Endothelial cell of umbilical vein (primary cell): ENCODE measurements at regions not wholly inside any gene's neighbourhood (a gene's known extent, or its start where the extent isn't known, plus 50 kb on each side); places are given as distances from the start of the nearest gene placed in this dataset.

ENCODE experiments used
- BruUV-seq: library from RNA; stranded (reverse); fragments of 400-500 nt; replicated peaks from 2 replicates; lab custom pipeline; 2021; lab: Mats Ljungman, UMichigan
- CTCF ChIA-PET: fragments of 300-600, 350-600 bp; sonication (Branson Sonifier 250); formaldehyde crosslinking; loops from one replicate; lab custom pipeline; 2021; ENCODE audit warnings: antibody characterized with exemption, inconsistent platforms; lab: Charles Lee
- POLR2A ChIA-PET: fragments of 300-600, 350-600 bp; sonication (Branson Sonifier 250); formaldehyde crosslinking; loops from one replicate; lab custom pipeline; 2021; ENCODE audit warnings: antibody characterized with exemption, inconsistent platforms; lab: Charles Lee
- DNase-seq: peaks from one replicate; pipeline ENCODE4 v3.0.0-alpha.2; 2011; ENCODE audit warnings: low read depth, low spot score
- FAIRE-seq: peaks from 2 replicates; lab custom pipeline; 2011; peaks lifted over from hg19 to GRCh38; lab: Jason Lieb, UNC
- H2AFZ ChIP-seq: 2 replicates; pipeline ENCODE4 v1.6.0; 2012; ENCODE audit warnings: low read depth, low read length, control low read depth, inconsistent platforms
- H3K27ac ChIP-seq: 2 replicates; pipeline ENCODE4 v1.5.1; 2011; ENCODE audit warnings: low read depth, mild to moderate bottlenecking, control low read depth, low read length, moderate library complexity; ENCODE audit not compliant: insufficient read depth
- H3K27me3 ChIP-seq, 2 experiments: 2 replicates each; pipeline versions ENCODE4 v1.6.0 to v1.6.1; 2011; ENCODE audit warnings: low read length in 2 of 2, mixed read lengths in 1 of 2; ENCODE audit not compliant: control insufficient read depth in 2 of 2, insufficient read depth in 2 of 2
- H3K36me3 ChIP-seq, 2 experiments: 2 replicates in 1 of 2; 3 replicates in 1 of 2; pipeline ENCODE4 v1.5.1; 2011; ENCODE audit warnings: low read length in 2 of 2, mild to moderate bottlenecking in 1 of 2, moderate library complexity in 1 of 2; ENCODE audit not compliant: control insufficient read depth in 2 of 2, insufficient read depth in 2 of 2; ENCODE audit errors: extremely low read depth in 1 of 2
- H3K4me1 ChIP-seq: 3 replicates; pipeline ENCODE4 v1.5.1; 2011; ENCODE audit warnings: mild to moderate bottlenecking, low read length; ENCODE audit not compliant: control insufficient read depth, insufficient read depth; ENCODE audit errors: extremely low read depth
- H3K4me2 ChIP-seq: 2 replicates; pipeline ENCODE4 v1.6.1; 2011; ENCODE audit warnings: low read length, control low read depth, mixed read lengths; ENCODE audit not compliant: insufficient read depth
- H3K4me3 ChIP-seq, 3 experiments: fragments of 200-600 bp in 1 of 3; sonication (generic), shearing (Covaris generic) in 1 of 3; replicated peaks in 1 of 3; 2 replicates each; pipeline ENCODE4 v1.5.1; 2011 to 2016; ENCODE audit warnings: control low read depth in 3 of 3, low read length in 3 of 3, mild to moderate bottlenecking in 2 of 3, inconsistent platforms in 1 of 3, low read depth in 1 of 3, moderate library complexity in 1 of 3; ENCODE audit not compliant: insufficient read depth in 1 of 3
- H3K79me2 ChIP-seq: 2 replicates; pipeline ENCODE4 v1.6.0; 2012; ENCODE audit warnings: low read length, inconsistent platforms; ENCODE audit not compliant: control insufficient read depth, insufficient read depth
- H3K9ac ChIP-seq: replicated peaks from 2 replicates; pipeline ENCODE3; 2011; ENCODE audit warnings: low read length, control low read depth; ENCODE audit not compliant: insufficient read depth; ENCODE audit errors: extremely low read depth
- H3K9me1 ChIP-seq: replicated peaks from 3 replicates; pipeline ENCODE4 v1.6.0; 2011; ENCODE audit warnings: mild to moderate bottlenecking, low read length; ENCODE audit not compliant: control insufficient read depth, insufficient read depth; ENCODE audit errors: extremely low read depth
- H3K9me3 ChIP-seq: replicated peaks from 2 replicates; pipeline ENCODE4 v1.5.1; 2012; ENCODE audit warnings: low read length, inconsistent platforms; ENCODE audit not compliant: control insufficient read depth, insufficient read depth
- H4K20me1 ChIP-seq: replicated peaks from 2 replicates; pipeline ENCODE3; 2011; ENCODE audit warnings: mild to moderate bottlenecking, low read length; ENCODE audit not compliant: control insufficient read depth, insufficient read depth; ENCODE audit errors: extremely low read depth
- EZH2 ChIP-seq: IDR thresholded peaks from 2 replicates; pipeline ENCODE4 v1.6.1; 2012; ENCODE audit warnings: borderline replicate concordance, low read depth, mild to moderate bottlenecking, moderate library complexity, low read length, inconsistent platforms; ENCODE audit not compliant: severe bottlenecking
- FOS ChIP-seq: IDR thresholded peaks from 2 replicates; pipeline ENCODE4 v1.6.1; 2011; ENCODE audit warnings: mild to moderate bottlenecking, low read length, moderate library complexity, borderline replicate concordance; ENCODE audit not compliant: insufficient read depth
- GATA2 ChIP-seq: IDR thresholded peaks from 2 replicates; pipeline ENCODE4 v1.7.0; 2011; ENCODE audit warnings: low read depth, mild to moderate bottlenecking, moderate library complexity, mixed read lengths, low read length; ENCODE audit not compliant: insufficient read length, insufficient read depth
- JUN ChIP-seq: IDR thresholded peaks from 2 replicates; pipeline ENCODE4 v1.6.1; 2011; ENCODE audit warnings: borderline replicate concordance, low read depth; ENCODE audit not compliant: insufficient read length, insufficient read depth
- MYC ChIP-seq: IDR thresholded peaks from one replicate; pipeline ENCODE4 v1.6.1; 2011; ENCODE audit warnings: mild to moderate bottlenecking, low read depth, low read length
- POLR2A ChIP-seq: IDR thresholded peaks from 2 replicates; pipeline ENCODE4 v1.6.1; 2012; ENCODE audit warnings: low read depth, mild to moderate bottlenecking, control low read depth, low read length
- POLR2AphosphoS5 ChIP-seq: IDR thresholded peaks from 2 replicates; pipeline ENCODE4 v1.6.1; 2012; ENCODE audit warnings: low read depth, mild to moderate bottlenecking, control low read depth, low read length, moderate library complexity; ENCODE audit not compliant: insufficient read depth
- dilution Hi-C: fragments of 300-500 bp; cut with MboI; formaldehyde crosslinking; loops from one replicate; pipeline ENCODE4 v1.15.0; 2019; ENCODE audit warnings: low sequenced_read_pairs; ENCODE audit not compliant: extremely low pct_ligation_motif_present
- intact Hi-C: fragments of 100-400 bp; cut with micrococcal nuclease; formaldehyde crosslinking; loops from one replicate; pipeline ENCODE4 v1.10.0; 2022
- TF ChIP-seq, protein P1 (sequence below): IDR thresholded peaks from 2 replicates; pipeline ENCODE4 v1.6.1; 2011; ENCODE audit not compliant: insufficient read depth, insufficient read length
- TF ChIP-seq, protein P2 (sequence below), 2 donors: IDR thresholded peaks; 1 replicate in 1 of 2; 2 replicates in 1 of 2; pipeline ENCODE4 v1.5.1; 2011; ENCODE audit warnings: low read length in 2 of 2, mild to moderate bottlenecking in 2 of 2, moderate library complexity in 2 of 2, control low read depth in 1 of 2, inconsistent platforms in 1 of 2, low read depth in 1 of 2; ENCODE audit not compliant: insufficient read depth in 1 of 2; ENCODE audit errors: extremely low read depth in 1 of 2

DNA sequence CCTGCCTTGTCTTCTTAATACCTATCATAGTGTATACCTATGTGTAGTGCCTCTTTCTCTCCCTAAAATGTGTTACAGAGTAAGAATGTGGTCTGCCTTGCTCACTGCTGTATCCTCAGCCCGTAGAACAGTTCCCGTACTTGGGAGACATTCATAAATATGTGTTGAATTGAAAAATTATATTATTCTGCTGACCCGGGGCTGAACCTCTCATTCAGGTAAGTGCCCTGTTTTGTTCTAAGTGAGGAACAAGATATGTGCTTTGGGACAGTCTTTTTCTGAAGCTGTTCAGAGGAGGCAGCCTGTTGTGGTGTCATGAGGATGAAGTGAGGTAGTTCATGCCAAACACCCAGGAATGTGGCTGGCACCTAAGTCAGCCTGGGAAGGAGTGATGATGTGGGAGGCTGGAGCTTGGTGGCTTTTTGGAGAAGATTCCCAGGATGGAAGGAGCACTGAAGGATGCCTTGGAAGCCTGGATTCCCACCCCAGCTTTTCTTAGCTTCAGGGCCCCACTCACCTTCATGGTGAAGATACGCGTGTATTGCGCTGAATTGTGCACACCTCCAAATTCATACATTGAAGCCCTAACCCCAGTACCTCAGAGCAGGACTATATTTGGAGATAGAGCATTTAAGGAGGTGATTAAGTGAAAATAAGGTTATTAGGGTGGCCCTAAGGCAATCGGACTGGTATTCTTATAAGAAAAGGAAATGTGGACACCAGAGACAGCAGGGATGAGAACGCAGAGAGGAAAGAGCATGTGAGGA is 166.3 kb downstream of the DDX1 start:
- no peaks in the 10 kb centered on the region for H4K20me1 ChIP-seq
- BruUV-seq, result no TSS peak
- no peak overlapping the region for H3K4me3 ChIP-seq
- no peak overlapping the region for H2AFZ ChIP-seq
- H3K9me1 ChIP-seq, result no peaks in the 10 kb centered on the region
- no peaks in the 10 kb centered on the region for H3K9me3 ChIP-seq
- no peaks in the 10 kb centered on the region for H3K36me3 ChIP-seq
- TF ChIP-seq FOS (no peak), POLR2AphosphoS5 (no peak), JUN (no peak), GATA2 (no peak), POLR2A (no peak), EZH2 (no peak), MYC (no peak)
- TF ChIP-seq, protein P1, sequence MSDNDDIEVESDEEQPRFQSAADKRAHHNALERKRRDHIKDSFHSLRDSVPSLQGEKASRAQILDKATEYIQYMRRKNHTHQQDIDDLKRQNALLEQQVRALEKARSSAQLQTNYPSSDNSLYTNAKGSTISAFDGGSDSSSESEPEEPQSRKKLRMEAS, result no peak
- TF ChIP-seq, protein P2, sequence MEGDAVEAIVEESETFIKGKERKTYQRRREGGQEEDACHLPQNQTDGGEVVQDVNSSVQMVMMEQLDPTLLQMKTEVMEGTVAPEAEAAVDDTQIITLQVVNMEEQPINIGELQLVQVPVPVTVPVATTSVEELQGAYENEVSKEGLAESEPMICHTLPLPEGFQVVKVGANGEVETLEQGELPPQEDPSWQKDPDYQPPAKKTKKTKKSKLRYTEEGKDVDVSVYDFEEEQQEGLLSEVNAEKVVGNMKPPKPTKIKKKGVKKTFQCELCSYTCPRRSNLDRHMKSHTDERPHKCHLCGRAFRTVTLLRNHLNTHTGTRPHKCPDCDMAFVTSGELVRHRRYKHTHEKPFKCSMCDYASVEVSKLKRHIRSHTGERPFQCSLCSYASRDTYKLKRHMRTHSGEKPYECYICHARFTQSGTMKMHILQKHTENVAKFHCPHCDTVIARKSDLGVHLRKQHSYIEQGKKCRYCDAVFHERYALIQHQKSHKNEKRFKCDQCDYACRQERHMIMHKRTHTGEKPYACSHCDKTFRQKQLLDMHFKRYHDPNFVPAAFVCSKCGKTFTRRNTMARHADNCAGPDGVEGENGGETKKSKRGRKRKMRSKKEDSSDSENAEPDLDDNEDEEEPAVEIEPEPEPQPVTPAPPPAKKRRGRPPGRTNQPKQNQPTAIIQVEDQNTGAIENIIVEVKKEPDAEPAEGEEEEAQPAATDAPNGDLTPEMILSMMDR (IDR thresholded peaks at IDR 0.05; ENCODE audit: extremely low read depth in 1 of 2, insufficient read depth in 1 of 2, low read depth in 1 of 2, low read length in 2 of 2), result no peak
- H3K4me2 ChIP-seq, result no peak overlapping the region
- peaks cover 21% of the 10 kb centered on the region for H3K4me1 ChIP-seq
- CTCF ChIA-PET, result no interaction called here
- POLR2A ChIA-PET, result no interaction called here
- peaks cover 6 to 18% of the 10 kb centered on the region in 2 experiments for H3K27me3 ChIP-seq
- H3K27ac ChIP-seq, result no peak overlapping the region
- FAIRE-seq, result no peak
- H3K9ac ChIP-seq, result no peak overlapping the region
- dilution Hi-C loops, result no loop called here
- intact Hi-C loops, result loop anchor here (10.0 kb wide), 1 partner anchor 157 kb away; no protein-coding TSS in a partner anchor
- DNase-seq, result no peak
- H3K79me2 ChIP-seq, result no peaks in the 10 kb centered on the region
